ENCODE measurements at regions not wholly inside any gene's neighbourhood (a gene's known extent, or its start where the extent isn't known, plus 50 kb on each side); places are given as distances from the start of the nearest gene placed in this dataset.
A peak's percentile ranks its signal among the peaks of the same experiment; 100 is the strongest.

GRCh38 chr7:133139350-133139749 lies 57.5 kb upstream of the CHCHD3 start (continued):
- TF ChIP-seq ZFP1 (CRISPR knock-in tag; IDR thresholded peaks at IDR 0.05) (no peak), E2F8 (IDR thresholded peaks at IDR 0.05; ENCODE audit: low read depth, partially characterized antibody) (no peak), ZNF780A (CRISPR knock-in tag; IDR thresholded peaks at IDR 0.05) (no peak), PATZ1 (CRISPR knock-in tag; IDR thresholded peaks at IDR 0.05; ENCODE audit: borderline replicate concordance) (no peak), GATAD2B (IDR thresholded peaks at IDR 0.05; ENCODE audit: borderline replicate concordance) (no peak), SFPQ (IDR thresholded peaks at IDR 0.05; ENCODE audit: low read depth, low read length) (no peak), TAF7 (tag; IDR thresholded peaks at IDR 0.05) (no peak), NR2C2 (CRISPR knock-in tag; IDR thresholded peaks at IDR 0.05) (no peak), NR2C2 (tag; IDR thresholded peaks at IDR 0.05) (no peak), CEBPG (CRISPR knock-in tag; IDR thresholded peaks at IDR 0.05) (peak; percentile 80), CEBPG (tag; conservative IDR thresholded peaks at IDR 0.05 in 1 of 2, IDR thresholded peaks at IDR 0.05 in 1 of 2) (peak; percentile 28 to 65; a peak in 3 of 4 replicates), RBM34 (IDR thresholded peaks at IDR 0.05; ENCODE audit: borderline replicate concordance, insufficient read depth, low read length) (no peak), ZNF347 (CRISPR knock-in tag; IDR thresholded peaks at IDR 0.05; ENCODE audit: low read depth) (no peak), PHB (CRISPR knock-in tag; IDR thresholded peaks at IDR 0.05) (no peak), SREBF2 (CRISPR knock-in tag; IDR thresholded peaks at IDR 0.05) (no peak), ZNF263 (CRISPR knock-in tag; IDR thresholded peaks at IDR 0.05; ENCODE audit: borderline replicate concordance) (no peak), MTF1 (CRISPR knock-in tag; IDR thresholded peaks at IDR 0.05; ENCODE audit: borderline replicate concordance) (no peak)
